Hepatocyte (in vitro differentiated cells): ENCODE measurements at regions not wholly inside any gene's neighbourhood (a gene's known extent, or its start where the extent isn't known, plus 50 kb on each side); places are given as distances from the start of the nearest gene placed in this dataset.

Source experiments
- CTCF ChIP-seq: fragments of 200-600 bp; sonication (generic); IDR thresholded peaks from 2 replicates; pipeline ENCODE4 v1.5.1; 2016; ENCODE audit warnings: antibody characterized with exemption, mild to moderate bottlenecking; ENCODE audit not compliant: poor library complexity
- EZH2 ChIP-seq: fragments of 200-600 bp; sonication (generic); IDR thresholded peaks from 2 replicates; pipeline ENCODE4 v1.6.1; 2016; ENCODE audit warnings: antibody characterized with exemption, mild to moderate bottlenecking, borderline replicate concordance

- no peak for TF ChIP-seq CTCF
- no peak for TF ChIP-seq EZH2
Measured at GRCh38 chr2:34481542-34481941, 882.4 kb upstream of the FAM98A start.
